ENCODE measurements at regions not wholly inside any gene's neighbourhood (a gene's known extent, or its start where the extent isn't known, plus 50 kb on each side); places are given as distances from the start of the nearest gene placed in this dataset.

DNA sequence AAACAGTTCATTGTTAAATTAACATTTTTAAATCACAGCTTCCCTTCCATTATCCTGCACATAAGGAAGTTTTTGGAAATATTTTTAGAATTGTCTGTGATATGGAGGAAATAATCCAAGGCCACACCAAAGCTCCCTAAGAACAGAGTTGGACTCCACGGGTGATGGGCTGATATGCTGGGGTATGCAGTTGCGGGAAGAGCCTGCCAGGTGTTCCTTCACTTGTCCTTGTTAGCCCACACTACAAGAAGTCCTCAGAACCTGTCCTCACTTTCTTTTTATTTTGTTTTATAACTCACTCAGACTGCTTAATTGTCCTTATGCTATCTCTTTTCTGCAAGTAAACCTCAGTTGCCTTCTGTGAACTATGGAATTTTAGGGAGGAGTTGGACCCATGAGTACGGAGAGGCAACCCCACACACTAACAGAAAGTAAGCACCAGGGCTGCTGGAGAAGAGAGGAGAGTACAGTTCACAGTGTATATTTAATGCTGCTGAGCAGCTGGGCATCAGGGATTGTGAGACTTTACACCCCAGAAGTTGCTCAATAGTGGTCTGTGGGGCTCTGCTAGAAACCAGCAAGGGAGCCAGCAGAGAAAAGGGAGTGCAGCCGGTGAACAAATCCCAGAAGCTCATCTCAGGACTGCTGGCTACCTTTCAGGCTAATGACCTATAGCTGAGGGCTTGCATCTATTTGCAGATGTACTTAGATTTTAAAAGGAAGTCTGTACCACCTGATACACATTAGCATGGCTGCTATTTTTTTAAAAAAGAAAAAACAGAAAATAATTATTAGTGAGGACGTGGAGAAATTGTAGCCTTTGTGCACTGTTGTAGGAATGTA lies 64.6 kb upstream of the FOXN2 start:
- Mint-ChIP-seq H3K27ac (peak overlapping the region; percentile 22), H3K4me1 (peaks cover 11% of the 10 kb centered on the region), H3K9me3 (no peaks in the 10 kb centered on the region), H3K4me3 (no peak overlapping the region), H3K27me3 (ENCODE audit: low read depth) (no peaks in the 10 kb centered on the region), H3K36me3 (no peaks in the 10 kb centered on the region)
- DNase-seq (ENCODE audit: low spot score in 2 of 2, unreplicated experiment in 2 of 2) = no peak
- TF ChIP-seq, protein P1, sequence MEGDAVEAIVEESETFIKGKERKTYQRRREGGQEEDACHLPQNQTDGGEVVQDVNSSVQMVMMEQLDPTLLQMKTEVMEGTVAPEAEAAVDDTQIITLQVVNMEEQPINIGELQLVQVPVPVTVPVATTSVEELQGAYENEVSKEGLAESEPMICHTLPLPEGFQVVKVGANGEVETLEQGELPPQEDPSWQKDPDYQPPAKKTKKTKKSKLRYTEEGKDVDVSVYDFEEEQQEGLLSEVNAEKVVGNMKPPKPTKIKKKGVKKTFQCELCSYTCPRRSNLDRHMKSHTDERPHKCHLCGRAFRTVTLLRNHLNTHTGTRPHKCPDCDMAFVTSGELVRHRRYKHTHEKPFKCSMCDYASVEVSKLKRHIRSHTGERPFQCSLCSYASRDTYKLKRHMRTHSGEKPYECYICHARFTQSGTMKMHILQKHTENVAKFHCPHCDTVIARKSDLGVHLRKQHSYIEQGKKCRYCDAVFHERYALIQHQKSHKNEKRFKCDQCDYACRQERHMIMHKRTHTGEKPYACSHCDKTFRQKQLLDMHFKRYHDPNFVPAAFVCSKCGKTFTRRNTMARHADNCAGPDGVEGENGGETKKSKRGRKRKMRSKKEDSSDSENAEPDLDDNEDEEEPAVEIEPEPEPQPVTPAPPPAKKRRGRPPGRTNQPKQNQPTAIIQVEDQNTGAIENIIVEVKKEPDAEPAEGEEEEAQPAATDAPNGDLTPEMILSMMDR (IDR thresholded peaks at IDR 0.05; ENCODE audit: unreplicated experiment) = no peak

DNA sequence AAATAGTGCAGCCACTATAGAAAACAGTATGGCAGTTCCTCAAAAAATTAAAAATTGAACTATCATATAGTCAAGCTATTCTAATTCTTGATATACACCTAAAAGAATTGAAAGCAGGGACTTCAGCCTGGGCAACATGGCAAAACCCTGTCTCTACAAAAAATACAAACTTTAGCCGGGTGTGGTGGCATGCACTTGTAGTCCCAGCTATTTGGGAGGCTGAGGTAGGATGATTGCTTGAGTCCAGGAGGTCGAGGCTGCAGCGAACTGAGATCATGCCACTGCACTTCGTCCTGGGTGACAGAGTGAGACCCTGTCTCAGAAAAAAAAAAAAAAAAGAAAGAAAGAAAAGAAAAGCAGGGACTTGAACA lies 64.0 kb upstream of the FOXN2 start:
- TF ChIP-seq, protein P1 (IDR thresholded peaks at IDR 0.05; ENCODE audit: unreplicated experiment) = no peak
- H3K27me3 Mint-ChIP-seq (ENCODE audit: low read depth) = no peaks in the 10 kb centered on the region
- no peak overlapping the region for H3K4me3 Mint-ChIP-seq

DNA sequence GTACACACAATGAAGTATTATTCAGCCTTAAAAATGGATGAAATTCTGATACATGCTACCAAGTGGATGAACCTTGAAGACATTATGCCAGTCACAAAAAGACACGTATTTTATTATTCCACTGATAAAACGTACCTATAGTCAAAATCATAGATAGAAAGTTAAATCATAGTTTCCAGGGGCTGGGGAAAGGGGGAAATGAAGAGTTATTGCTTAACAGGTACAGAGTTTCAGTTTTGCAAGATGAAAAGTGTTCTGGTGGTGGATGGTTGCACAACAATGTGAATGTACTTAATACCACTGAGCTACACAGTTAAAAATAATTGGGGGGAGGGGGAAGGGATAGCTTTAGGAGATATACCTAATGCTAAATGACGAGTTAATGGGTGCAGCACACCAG lies 63.5 kb upstream of the FOXN2 start:
- Mint-ChIP-seq H3K4me1 (peaks cover 11% of the 10 kb centered on the region), H3K27me3 (ENCODE audit: low read depth) (no peaks in the 10 kb centered on the region), H3K36me3 (no peaks in the 10 kb centered on the region), H3K27ac (no peak overlapping the region), H3K9me3 (no peaks in the 10 kb centered on the region), H3K4me3 (no peak overlapping the region)
- TF ChIP-seq, protein P1 (IDR thresholded peaks at IDR 0.05; ENCODE audit: unreplicated experiment) = no peak
- no peak for DNase-seq (ENCODE audit: low spot score in 2 of 2, unreplicated experiment in 2 of 2)

More for the DNA sequence above, 64.0 kb upstream of the FOXN2 start:
- H3K27ac Mint-ChIP-seq = no peak overlapping the region
- peaks cover 11% of the 10 kb centered on the region for H3K4me1 Mint-ChIP-seq
- H3K36me3 Mint-ChIP-seq = no peaks in the 10 kb centered on the region
- DNase-seq (ENCODE audit: low spot score in 2 of 2, unreplicated experiment in 2 of 2) = no peak
- no peaks in the 10 kb centered on the region for H3K9me3 Mint-ChIP-seq

DNA sequence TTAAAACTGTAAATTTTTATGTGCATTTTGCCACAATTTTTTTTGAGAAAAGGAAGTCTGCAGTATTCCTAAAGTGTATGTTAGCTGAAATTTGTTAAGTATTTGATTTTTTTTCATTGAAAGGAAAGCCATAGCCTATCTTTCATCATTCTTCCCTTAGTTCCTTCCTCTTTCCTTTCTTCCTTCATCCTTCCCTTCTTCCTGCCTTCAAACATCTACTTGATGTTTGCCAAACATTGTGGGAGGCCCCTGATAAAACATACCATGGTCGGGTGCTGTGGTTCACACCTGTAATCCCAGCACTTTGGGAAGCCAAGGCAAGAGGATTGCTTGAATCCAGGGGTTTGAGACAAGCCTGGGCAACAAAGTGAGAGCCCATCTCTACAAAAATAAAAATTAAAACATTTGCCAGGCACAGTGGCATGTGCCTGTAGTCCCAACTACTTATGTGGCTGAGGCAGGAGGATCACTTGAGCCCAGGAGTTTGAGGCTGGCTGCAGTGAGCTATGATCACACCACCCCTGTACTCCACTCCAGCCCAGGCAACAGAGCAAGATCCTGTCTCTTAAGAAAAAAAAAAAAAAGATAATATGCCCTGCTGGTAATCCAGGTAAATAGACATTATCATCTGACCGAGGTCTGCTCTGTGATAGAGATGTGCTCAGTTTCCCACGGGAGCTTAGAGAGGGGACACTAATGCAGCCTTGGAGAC lies 62.9 kb upstream of the FOXN2 start:
- H3K4me3 Mint-ChIP-seq = no peak overlapping the region
- no peak for DNase-seq (ENCODE audit: low spot score in 2 of 2, unreplicated experiment in 2 of 2)
- no peak overlapping the region for H3K27ac Mint-ChIP-seq
- no peaks in the 10 kb centered on the region for H3K36me3 Mint-ChIP-seq
- H3K27me3 Mint-ChIP-seq (ENCODE audit: low read depth) = no peaks in the 10 kb centered on the region
- peaks cover 11% of the 10 kb centered on the region for H3K4me1 Mint-ChIP-seq
- TF ChIP-seq, protein P1 (IDR thresholded peaks at IDR 0.05; ENCODE audit: unreplicated experiment) = no peak
- no peaks in the 10 kb centered on the region for H3K9me3 Mint-ChIP-seq

DNA sequence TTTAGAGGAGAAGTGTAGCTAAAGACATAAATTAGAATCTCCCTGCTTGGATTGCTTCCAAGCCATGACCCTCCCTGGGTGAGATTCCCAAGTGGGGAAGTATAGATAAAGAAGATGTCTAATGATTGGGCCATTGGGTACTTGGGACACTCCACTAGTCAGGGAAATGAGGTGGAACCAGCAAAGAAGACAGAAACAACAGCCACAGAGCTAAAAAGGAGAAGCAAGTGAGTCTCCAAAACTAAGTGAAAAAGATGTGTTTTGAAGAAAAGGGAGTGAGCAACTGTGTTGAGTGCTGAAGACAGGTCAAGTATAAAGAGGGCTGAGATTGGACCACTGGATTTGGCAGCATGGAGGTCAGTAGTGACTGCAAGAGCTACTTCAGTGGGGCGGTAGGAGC lies 61.2 kb upstream of the FOXN2 start:
- no peak for DNase-seq (ENCODE audit: low spot score in 2 of 2, unreplicated experiment in 2 of 2)
- TF ChIP-seq, protein P1 (IDR thresholded peaks at IDR 0.05; ENCODE audit: unreplicated experiment) = no peak
- no peaks in the 10 kb centered on the region for H3K36me3 Mint-ChIP-seq
- no peak overlapping the region for H3K27ac Mint-ChIP-seq
- H3K4me3 Mint-ChIP-seq = no peak overlapping the region
- no peaks in the 10 kb centered on the region for H3K27me3 Mint-ChIP-seq (ENCODE audit: low read depth)
- no peaks in the 10 kb centered on the region for H3K9me3 Mint-ChIP-seq
- peaks cover 11% of the 10 kb centered on the region for H3K4me1 Mint-ChIP-seq
